ENCODE measurements at regions not wholly inside any gene's neighbourhood (a gene's known extent, or its start where the extent isn't known, plus 50 kb on each side); places are given as distances from the start of the nearest gene placed in this dataset.

DNA sequence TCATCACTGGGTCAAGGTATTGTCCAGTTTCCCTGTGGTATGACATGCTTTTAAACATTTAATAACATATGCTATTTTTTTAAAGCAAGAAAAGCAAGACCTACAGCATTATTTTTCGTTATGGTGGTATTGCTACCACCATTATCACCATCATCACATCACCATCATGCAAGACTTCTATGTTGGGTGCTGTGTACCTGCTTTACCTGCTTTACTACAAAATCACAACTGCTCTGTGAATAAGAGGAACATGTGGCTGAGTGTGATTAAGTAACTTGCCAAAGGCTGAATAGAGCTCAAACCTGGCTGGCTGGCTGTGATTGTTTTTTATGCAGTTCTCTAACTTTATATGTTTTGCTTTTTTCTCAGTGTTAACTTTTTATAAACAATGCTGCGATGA lies 140.8 kb upstream of the CLINT1 start:
- TF ChIP-seq, protein P1, sequence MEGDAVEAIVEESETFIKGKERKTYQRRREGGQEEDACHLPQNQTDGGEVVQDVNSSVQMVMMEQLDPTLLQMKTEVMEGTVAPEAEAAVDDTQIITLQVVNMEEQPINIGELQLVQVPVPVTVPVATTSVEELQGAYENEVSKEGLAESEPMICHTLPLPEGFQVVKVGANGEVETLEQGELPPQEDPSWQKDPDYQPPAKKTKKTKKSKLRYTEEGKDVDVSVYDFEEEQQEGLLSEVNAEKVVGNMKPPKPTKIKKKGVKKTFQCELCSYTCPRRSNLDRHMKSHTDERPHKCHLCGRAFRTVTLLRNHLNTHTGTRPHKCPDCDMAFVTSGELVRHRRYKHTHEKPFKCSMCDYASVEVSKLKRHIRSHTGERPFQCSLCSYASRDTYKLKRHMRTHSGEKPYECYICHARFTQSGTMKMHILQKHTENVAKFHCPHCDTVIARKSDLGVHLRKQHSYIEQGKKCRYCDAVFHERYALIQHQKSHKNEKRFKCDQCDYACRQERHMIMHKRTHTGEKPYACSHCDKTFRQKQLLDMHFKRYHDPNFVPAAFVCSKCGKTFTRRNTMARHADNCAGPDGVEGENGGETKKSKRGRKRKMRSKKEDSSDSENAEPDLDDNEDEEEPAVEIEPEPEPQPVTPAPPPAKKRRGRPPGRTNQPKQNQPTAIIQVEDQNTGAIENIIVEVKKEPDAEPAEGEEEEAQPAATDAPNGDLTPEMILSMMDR (conservative IDR thresholded peaks at IDR 0.05 in 1 of 2, IDR thresholded peaks at IDR 0.05 in 1 of 2; ENCODE audit: extremely low read depth in 1 of 2, insufficient read depth in 1 of 2, low read depth in 1 of 2, low read length in 2 of 2), result no peak
- no peak for TF ChIP-seq EZH2 (IDR thresholded peaks at IDR 0.05; ENCODE audit: borderline replicate concordance, low read length)
